HL-60/S4 treated with retinoic acid at 250 ng/mL for 4 days and 3 days (cell line): ENCODE measurements at regions not wholly inside any gene's neighbourhood (a gene's known extent, or its start where the extent isn't known, plus 50 kb on each side); places are given as distances from the start of the nearest gene placed in this dataset.

Experiments
- in situ Hi-C: fragments of 300-500 bp; cut with MboI; formaldehyde crosslinking; loops from 2 replicates; pipeline ENCODE4 v1.7.0; 2022; ENCODE audit warnings: low sequenced_read_pairs

DNA sequence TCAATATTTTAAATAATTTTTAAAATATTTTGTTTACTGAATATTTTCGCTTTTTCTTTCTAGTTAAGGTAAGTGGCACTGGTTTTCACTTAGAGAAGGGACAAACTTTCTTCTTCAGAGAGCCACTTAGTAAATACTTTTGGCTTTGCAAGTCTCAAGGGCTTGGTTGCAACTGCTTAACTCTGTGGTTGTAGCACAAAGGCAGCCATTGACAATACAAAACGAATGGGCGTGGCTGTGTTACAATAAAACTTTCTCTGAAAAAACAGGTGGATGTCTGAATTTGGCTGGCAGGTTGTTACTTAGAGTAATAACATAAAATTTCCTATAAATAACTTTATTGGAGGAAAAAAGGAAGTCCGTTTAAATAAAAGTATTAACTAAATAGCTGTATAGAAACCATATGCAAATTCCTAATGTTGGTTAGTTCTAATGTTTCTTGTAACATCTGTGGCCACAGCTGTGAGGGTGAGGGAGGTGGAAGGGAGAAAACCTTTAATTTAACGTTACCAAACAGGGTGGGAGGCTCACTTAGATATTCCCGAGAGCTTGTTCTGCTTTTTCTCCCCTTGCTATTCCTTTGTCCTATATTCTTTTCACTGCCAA, 62.4 kb upstream of the TNP1 start:
- in situ Hi-C loops = no loop called here

DNA sequence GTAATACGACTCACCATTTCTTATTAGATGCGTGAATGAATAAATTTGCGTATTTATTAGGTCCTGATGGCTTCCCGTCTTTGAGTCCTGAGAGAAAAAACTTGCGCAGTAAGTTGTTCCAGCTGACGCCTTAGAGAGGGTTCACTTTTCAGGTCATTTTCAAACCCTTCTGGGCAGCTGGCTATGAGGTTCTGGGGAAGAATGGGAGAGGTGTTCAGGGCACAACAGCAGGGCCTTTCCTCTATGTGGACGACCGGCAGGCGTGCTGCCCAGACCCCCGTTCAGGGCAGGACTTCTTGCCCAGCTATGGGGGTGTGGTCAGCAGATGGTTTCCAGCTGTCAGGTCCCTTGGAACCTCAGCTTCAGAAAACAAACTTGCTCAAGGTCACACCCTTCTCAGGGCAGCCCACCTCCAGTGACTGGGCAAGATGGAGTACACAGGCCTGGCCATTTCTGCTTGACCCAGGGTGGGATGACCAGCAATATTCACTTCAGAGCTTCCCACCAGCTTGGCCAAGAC, 61.1 kb upstream of the TNP1 start:
- in situ Hi-C loops = no loop called here

DNA sequence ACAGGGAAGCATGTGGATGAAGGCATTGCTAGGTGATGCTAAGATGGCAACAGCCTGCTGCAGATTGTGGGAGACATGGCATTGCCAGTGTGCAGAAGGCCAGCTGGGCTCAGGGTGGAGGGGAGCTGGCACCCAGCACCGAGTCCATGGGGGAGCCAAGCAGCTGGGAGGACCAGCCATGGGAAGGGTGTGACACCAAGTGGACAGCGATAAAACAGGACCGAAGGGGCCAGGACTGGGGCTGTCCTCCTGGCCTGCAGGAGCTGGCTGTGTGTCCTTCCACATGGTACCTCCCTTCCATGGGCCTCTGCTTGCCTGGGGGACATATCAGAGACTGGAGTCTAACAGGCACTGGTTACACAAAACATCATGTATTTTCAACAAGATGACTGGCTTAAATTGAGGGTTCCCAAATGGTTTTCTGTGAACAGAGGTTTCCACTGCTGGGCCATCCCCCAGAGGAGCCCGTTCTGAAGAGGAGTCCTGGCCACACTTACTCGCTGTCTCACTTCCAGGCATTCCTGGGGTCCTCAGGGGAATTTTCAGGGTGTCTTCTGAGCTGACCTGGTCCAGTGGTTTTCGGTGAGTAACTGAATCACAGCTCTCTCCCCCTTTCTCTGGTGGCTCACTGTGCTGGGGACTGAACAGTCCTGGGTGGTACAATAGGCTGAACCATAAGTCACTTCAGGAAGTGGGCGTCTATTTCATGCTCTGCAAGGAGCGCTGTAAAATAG, 60.4 kb upstream of the TNP1 start:
- in situ Hi-C loops = no loop called here

DNA sequence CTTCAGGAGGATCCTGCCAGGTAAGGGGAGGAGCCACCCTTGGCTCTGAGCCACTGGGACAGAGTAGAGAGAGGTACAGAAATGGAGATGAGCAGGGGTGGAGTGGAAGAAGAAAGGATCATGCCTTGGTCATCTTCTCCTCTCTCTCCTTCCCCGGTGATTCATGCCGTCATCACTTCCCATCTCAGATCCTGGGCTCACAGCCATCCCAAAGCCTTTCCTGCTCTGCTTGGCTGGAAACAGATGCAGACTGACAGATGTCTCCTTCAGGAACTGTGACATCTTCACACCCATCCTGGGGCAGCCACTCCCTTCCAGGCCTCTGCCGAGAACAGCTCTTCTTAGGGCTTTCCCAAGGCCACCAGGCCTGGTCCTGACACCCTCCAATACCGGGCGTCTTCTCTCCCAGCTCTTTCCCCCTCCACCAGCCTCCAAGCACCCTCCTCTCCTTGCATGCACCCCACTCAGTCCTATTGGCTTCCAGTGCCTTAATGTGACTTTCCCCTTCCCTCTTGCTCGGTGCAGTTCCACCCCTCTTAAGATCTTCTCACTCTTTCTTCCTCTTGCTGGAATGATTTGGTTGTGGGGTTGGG, 58.3 kb upstream of the TNP1 start:
- in situ Hi-C loops = no loop called here

DNA sequence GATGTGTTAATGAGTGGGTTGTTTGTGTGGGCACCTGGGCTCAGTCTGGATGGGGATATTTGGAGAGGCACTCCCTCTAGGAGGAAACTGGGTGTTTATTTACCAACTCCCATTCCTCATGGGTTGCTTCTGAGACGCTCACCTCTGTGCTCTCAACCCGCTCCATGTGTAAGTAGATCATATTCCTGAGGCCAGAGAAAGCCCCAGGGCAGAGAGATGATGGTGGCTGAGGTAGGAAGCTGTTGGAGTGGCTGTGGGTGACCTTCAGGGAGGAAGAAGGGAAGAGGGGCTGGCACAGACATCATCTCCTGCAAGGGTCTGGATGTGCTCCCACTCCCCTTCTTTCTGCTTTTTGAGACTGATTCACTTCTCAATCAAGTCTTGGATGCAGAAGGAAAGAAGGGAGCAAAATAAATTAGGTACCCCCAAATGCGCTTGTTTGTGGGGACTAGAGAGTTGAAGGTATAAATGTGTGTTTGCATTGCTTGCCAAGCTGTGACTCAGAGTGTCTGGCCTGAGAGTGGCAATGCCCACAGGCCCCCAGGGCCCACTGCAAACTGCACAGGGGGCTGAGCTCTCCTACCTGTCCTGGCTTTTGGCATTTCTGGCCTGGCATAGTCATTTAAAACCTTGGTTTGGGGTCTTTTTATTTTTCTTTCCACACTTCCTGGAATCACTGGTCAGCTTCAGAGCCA, 57.2 kb upstream of the TNP1 start:
- in situ Hi-C loops = no loop called here

DNA sequence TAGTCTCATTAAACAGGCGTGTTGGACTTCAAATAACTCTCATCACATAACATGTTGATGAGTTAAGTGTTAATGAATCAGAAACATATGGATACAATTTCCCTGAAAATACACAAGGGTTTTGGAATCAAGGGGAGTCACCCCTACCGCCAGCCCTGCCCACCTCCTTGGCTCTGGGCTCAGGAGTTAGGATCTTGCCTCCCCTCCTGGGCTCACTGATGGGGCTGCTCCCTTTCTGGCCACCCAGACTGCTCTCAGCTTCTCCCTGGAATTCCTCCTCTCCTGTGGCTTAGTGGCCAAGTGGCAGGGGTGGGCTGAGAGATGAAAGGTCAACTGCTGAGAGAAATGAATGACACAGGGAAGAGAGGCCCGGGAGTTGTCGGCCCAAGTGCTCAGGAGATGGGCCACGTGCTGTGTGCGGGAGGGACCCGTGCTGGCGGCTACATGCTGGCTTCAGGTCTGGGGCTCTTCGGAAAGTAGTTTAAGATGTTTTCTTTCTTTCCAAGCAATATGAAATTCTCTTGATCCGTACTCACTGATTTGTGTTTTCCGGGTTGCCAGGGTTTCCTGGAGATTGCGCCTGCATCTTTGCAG, 55.8 kb upstream of the TNP1 start:
- in situ Hi-C loops = no loop called here

DNA sequence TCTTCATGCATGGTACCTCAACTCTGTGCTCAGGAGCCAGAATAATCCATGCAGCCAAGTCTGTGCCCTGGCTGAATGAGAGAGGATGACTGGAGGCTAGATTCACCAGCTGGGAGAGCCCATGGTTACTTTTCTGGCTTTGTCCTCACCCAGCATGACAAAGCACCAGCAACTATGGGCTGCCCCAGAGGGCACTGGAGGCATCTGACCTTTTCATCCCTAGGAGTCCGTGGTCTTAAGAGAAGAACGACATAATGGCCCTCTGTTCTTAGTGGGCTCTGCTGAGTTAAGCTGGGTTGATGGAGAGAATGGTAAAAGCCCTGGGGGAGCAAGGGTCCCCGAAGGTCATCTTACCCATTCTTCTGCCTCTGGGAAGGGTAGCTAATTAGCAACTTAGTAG, 54.6 kb upstream of the TNP1 start:
- in situ Hi-C loops = no loop called here

DNA sequence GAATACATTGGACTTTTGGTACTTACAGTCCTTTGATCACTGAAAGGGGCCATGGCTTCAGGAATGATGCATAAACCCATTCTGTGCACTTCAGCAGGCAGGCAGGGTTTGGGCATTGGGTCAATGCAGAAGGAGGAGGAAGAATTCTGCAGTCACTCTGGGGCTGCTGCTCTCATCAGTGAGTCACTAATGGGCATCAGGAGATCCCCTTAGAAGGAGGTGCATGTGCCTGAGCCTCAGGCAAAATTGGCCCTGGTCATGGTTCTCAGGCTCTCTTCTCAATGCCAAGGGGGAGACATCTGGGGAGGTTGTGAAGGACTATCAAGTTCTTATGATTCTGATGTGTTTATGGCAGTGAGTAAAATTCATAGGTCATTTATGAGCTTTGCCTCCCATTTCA, 52.0 kb upstream of the TNP1 start:
- in situ Hi-C loops = no loop called here

DNA sequence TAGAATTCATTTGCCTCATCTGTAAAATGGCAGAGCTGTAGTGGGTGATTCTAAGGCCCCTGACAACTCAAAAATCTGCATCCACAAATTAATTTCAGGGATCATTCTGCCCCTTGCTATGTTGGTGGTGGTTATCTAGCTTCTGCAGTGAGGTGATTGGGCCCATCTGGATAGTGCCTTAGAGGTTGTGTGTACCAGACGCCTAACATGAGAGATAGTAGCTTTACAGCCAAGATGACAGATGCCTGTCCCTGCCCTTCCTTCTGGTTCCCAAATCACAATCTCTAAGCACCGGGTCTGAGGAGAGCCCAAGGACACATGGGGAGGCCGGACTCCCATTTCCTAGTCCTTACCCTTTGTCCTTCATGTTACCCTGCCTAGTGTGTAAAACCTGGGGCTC, 51.1 kb upstream of the TNP1 start:
- in situ Hi-C loops = no loop called here

DNA sequence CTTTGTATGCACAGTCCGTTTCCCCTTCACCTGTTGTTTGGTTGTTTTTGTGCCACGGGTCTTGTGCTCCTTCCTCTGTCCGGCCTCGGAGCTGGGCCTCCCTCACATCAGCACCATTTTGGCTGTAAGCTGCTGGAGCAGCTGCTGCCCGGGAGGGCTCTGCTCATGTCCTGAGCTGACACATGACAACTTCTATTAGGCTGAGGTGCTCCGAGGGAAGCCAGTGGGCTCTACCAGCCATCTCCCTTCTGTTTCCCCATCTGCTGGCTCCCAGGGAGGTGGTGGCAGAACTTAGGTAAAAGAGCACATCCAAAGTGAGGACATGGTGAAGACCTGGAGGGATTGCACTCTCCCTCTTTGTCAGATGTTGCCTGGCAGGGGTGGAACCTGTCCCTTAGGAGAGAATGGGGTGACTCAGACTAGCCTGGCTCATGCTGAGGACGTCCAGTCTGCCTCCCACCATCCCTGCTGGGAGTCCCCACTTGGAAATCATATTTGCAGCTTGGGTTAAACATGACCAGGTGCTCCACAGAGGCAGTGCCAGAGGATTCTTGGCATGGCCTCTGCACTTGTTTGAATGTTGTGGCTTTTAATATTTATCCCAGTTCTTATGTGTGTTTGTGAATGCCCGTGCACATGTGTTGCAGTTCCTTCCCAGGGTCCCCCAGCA, 49.8 kb upstream of the TNP1 start:
- in situ Hi-C loops = no loop called here
